ENCODE measurements at regions not wholly inside any gene's neighbourhood (a gene's known extent, or its start where the extent isn't known, plus 50 kb on each side); places are given as distances from the start of the nearest gene placed in this dataset.

DNA sequence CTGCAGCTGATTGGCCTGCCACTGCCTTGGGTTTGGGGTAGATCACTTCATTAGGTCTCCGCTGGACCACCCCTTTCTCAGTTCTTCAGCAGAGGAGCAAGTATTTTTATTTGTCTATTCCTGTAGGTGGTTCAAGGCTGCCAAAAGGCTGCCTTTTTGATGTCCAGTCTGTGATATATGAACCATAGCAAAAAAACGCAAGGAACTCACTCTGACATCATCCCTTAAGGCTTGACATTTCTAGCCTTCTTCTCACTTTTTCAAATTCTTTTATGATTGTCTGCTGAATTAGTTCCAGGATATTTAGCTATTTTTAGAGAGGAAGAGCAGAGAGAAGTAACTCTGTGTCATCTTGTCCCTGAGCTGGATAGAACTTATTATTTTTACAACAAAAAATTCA, 269.2 kb downstream of the BAMBI start (continued):
- no peak for TF ChIP-seq ZNF622 (IDR thresholded peaks at IDR 0.05)

DNA sequence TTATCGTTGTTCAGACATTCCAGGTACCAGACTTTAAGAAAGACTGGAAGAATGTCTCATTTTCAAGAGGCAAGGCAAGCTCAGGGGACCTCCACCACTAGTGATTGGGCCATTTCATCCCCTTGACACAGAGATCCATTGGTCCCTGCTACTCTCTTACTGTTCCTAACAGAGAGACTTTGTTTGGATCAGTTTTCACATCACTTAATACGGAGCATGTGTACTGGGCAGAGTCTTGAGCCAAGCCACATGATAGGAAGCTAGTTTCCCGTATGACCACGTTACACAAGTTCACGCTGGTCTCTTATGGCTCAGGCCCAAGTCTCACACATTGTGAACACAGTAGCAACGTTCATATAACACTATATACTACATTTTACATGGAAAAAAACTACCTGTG, 269.9 kb downstream of the BAMBI start:
- H4K20me1 ChIP-seq (ENCODE audit: control insufficient read depth, insufficient read depth) = no peaks in the 10 kb centered on the region
- no peak overlapping the region for H3K9ac ChIP-seq (ENCODE audit: control insufficient read depth, insufficient read depth, low read length)
- H3K9me3 ChIP-seq (replicated peaks; ENCODE audit: control insufficient read depth, insufficient read depth, low read length) = no peaks in the 10 kb centered on the region
- H3K36me3 ChIP-seq (ENCODE audit: control insufficient read depth in 2 of 2, insufficient read depth in 2 of 2, low read length in 1 of 2) = no peaks in the 10 kb centered on the region
- ChIA-PET RAD21 (ENCODE audit: unreplicated experiment) (no interaction called here), CTCF (no interaction called here), SMC1A (ENCODE audit: uncharacterized antibody, unreplicated experiment) (no interaction called here), POLR2A (no interaction called here)
- no peak overlapping the region for H3K27ac ChIP-seq (ENCODE audit: control insufficient read depth, insufficient read depth)
- TF ChIP-seq ZNF217 (IDR thresholded peaks at IDR 0.05) (no peak), EGR1 (IDR thresholded peaks at IDR 0.05; ENCODE audit: borderline replicate concordance in 1 of 2, low read depth in 2 of 2, low read length in 2 of 2) (no peak), SP1 (IDR thresholded peaks at IDR 0.05; ENCODE audit: low read depth, low read length) (no peak), SRF (IDR thresholded peaks at IDR 0.05; ENCODE audit: low read depth in 2 of 2, low read length in 2 of 2) (no peak), PML (IDR thresholded peaks at IDR 0.05; ENCODE audit: low read length) (no peak), SIN3A (IDR thresholded peaks at IDR 0.05; ENCODE audit: low read depth, low read length) (no peak)
- TF ChIP-seq, protein P1, sequence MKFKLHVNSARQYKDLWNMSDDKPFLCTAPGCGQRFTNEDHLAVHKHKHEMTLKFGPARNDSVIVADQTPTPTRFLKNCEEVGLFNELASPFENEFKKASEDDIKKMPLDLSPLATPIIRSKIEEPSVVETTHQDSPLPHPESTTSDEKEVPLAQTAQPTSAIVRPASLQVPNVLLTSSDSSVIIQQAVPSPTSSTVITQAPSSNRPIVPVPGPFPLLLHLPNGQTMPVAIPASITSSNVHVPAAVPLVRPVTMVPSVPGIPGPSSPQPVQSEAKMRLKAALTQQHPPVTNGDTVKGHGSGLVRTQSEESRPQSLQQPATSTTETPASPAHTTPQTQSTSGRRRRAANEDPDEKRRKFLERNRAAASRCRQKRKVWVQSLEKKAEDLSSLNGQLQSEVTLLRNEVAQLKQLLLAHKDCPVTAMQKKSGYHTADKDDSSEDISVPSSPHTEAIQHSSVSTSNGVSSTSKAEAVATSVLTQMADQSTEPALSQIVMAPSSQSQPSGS (IDR thresholded peaks at IDR 0.05; ENCODE audit: low read length) = no peak
- intact Hi-C loops (cut with micrococcal nuclease; ENCODE audit: unreplicated experiment) (no loop called here), in situ Hi-C loops (cut with MboI) (no loop called here)
- no peak for DNase-seq (ENCODE audit: low read depth, low spot score)
- WGBS (ENCODE audit: insufficient coverage, insufficient replicate concordance, low lambda C conversion rate, missing lambda C conversion rate) = 3% methylated on average over 6 of the region's 6 CpGs
- H3K4me3 ChIP-seq = no peak overlapping the region
- no TSS peak for BruUV-seq (replicated peaks)
- no peaks in the 10 kb centered on the region for H3K4me1 ChIP-seq (ENCODE audit: control insufficient read depth, insufficient read depth, low read length)
- H2AFZ ChIP-seq (ENCODE audit: control insufficient read depth, low read depth, low read length) = no peak overlapping the region
- no peak for ATAC-seq
- no peaks in the 10 kb centered on the region for H3K79me2 ChIP-seq (ENCODE audit: control insufficient read depth, insufficient read depth, low read length)
- H3K27me3 ChIP-seq (replicated peaks in 1 of 2; ENCODE audit: control insufficient read depth in 2 of 2, insufficient read depth in 2 of 2, low read length in 1 of 2) = no peaks in the 10 kb centered on the region
- FAIRE-seq = no peak
- H3K4me2 ChIP-seq (ENCODE audit: control insufficient read depth, insufficient read depth) = no peak overlapping the region

Measured in GM12878 (cell line).